ENCODE measurements at regions not wholly inside any gene's neighbourhood (a gene's known extent, or its start where the extent isn't known, plus 50 kb on each side); places are given as distances from the start of the nearest gene placed in this dataset.

DNA sequence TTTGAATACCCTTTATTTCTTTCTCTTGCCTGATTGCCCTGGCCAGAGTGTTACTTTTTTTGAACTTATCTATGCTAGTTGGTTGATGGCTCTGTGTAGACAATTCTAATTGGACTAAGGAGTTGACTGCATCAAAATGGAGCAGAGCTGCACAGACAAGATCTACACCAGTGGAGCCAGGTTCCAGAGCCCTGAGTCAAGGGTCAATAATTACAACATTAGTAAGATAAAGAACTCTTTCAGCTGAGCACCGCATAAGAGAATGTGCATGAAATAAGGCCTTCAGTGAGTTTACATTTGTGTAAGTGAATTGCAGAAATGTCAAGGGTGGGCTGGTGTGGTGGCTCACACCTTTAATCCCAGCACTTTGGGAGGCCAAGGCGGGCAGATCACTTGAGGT is 599.7 kb upstream of the TENM3 start:
- Histone ChIP-seq H3K9ac (ENCODE audit: low read length in 3 of 3) (no peak overlapping the region), H3K27me3 (ENCODE audit: control insufficient read depth, insufficient read depth, low read length) (no peaks in the 10 kb centered on the region), H3K9me3 (ENCODE audit: control insufficient read depth in 2 of 3, insufficient read depth in 1 of 3, low read length in 3 of 3) (no peaks in the 10 kb centered on the region), H3K27ac (ENCODE audit: low read depth in 2 of 2, low read length in 2 of 2) (no peak overlapping the region), H3K36me3 (ENCODE audit: control insufficient read depth in 2 of 3, insufficient read depth in 3 of 3, low read length in 3 of 3) (no peaks in the 10 kb centered on the region), H3K4me3 (ENCODE audit: low read length in 3 of 3) (no peak overlapping the region), H3K4me1 (ENCODE audit: control insufficient read depth in 2 of 3, insufficient read depth in 2 of 3, low read depth in 1 of 3, low read length in 3 of 3) (no peaks in the 10 kb centered on the region)
- DNase-seq (no peak), FAIRE-seq (no peak)
- TF ChIP-seq, protein P1, sequence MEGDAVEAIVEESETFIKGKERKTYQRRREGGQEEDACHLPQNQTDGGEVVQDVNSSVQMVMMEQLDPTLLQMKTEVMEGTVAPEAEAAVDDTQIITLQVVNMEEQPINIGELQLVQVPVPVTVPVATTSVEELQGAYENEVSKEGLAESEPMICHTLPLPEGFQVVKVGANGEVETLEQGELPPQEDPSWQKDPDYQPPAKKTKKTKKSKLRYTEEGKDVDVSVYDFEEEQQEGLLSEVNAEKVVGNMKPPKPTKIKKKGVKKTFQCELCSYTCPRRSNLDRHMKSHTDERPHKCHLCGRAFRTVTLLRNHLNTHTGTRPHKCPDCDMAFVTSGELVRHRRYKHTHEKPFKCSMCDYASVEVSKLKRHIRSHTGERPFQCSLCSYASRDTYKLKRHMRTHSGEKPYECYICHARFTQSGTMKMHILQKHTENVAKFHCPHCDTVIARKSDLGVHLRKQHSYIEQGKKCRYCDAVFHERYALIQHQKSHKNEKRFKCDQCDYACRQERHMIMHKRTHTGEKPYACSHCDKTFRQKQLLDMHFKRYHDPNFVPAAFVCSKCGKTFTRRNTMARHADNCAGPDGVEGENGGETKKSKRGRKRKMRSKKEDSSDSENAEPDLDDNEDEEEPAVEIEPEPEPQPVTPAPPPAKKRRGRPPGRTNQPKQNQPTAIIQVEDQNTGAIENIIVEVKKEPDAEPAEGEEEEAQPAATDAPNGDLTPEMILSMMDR (IDR thresholded peaks at IDR 0.05; ENCODE audit: borderline replicate concordance, extremely low read depth, insufficient read depth): no peak
- intact Hi-C loops (cut with DNase I): no loop called here

DNA sequence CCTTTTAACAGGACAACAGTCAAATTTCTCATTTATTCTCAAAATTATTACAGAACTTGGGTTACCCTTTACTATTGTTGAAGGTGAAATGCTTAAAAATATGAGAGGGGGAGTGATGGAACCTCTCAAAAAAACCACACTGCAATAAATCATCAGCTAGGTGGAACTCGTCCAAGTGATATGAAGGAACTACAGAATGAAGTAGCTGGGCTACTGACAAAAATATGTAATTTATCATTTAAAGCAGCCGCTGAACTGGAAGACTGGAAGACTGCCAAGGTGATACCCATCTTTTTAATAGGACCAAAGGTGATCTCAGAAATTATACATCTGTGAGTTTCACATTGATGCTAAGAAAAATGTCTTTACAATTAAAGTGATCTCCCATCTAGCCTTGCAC is 597.7 kb upstream of the TENM3 start:
- Histone ChIP-seq H3K4me1 (ENCODE audit: control insufficient read depth in 2 of 3, insufficient read depth in 2 of 3, low read depth in 1 of 3, low read length in 3 of 3) (no peaks in the 10 kb centered on the region), H3K36me3 (ENCODE audit: control insufficient read depth in 2 of 3, insufficient read depth in 3 of 3, low read length in 3 of 3) (no peaks in the 10 kb centered on the region), H3K4me3 (ENCODE audit: low read length in 3 of 3) (no peak overlapping the region), H3K27ac (ENCODE audit: low read depth in 2 of 2, low read length in 2 of 2) (no peak overlapping the region), H3K9ac (ENCODE audit: low read length in 3 of 3) (no peak overlapping the region), H3K27me3 (ENCODE audit: control insufficient read depth, insufficient read depth, low read length) (no peaks in the 10 kb centered on the region), H3K9me3 (ENCODE audit: control insufficient read depth in 2 of 3, insufficient read depth in 1 of 3, low read length in 3 of 3) (no peaks in the 10 kb centered on the region)
- intact Hi-C loops (cut with DNase I): no loop called here
- TF ChIP-seq, protein P1 (IDR thresholded peaks at IDR 0.05; ENCODE audit: borderline replicate concordance, extremely low read depth, insufficient read depth): no peak
- DNase-seq (no peak), FAIRE-seq (no peak)

DNA sequence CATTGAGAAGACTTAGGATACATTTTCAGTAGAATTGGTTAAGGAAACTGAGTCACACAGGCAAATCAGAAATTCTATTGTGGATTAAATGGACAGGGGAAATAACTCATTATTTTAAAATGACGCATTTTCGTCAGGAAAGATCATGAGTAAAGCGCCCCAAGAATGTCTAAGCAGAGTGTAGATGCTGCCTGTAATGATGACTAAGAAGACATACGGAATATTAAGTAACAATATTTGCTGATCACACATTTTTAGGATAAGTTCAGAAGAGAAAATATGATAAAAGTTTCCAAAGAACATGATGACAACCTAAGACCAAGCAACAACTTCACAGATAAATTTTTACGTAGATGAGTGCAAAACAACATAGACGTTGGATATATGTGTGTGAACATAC is 596.3 kb upstream of the TENM3 start:
- H3K27me3 ChIP-seq (ENCODE audit: control insufficient read depth, insufficient read depth, low read length): no peaks in the 10 kb centered on the region
- TF ChIP-seq, protein P1 (IDR thresholded peaks at IDR 0.05; ENCODE audit: borderline replicate concordance, extremely low read depth, insufficient read depth): no peak
- intact Hi-C loops (cut with DNase I): no loop called here
- H3K36me3 ChIP-seq (ENCODE audit: control insufficient read depth in 2 of 3, insufficient read depth in 3 of 3, low read length in 3 of 3): no peaks in the 10 kb centered on the region
- DNase-seq (no peak), FAIRE-seq (no peak)
- H3K4me3 ChIP-seq (ENCODE audit: low read length in 3 of 3): no peak overlapping the region
- no peak overlapping the region for H3K27ac ChIP-seq (ENCODE audit: low read depth in 2 of 2, low read length in 2 of 2)
- no peaks in the 10 kb centered on the region for H3K9me3 ChIP-seq (ENCODE audit: control insufficient read depth in 2 of 3, insufficient read depth in 1 of 3, low read length in 3 of 3)
- no peaks in the 10 kb centered on the region for H3K4me1 ChIP-seq (ENCODE audit: control insufficient read depth in 2 of 3, insufficient read depth in 2 of 3, low read depth in 1 of 3, low read length in 3 of 3)
- no peak overlapping the region for H3K9ac ChIP-seq (ENCODE audit: low read length in 3 of 3)

Measured in kidney (tissue), 13 donors.